Nephron (organoid): ENCODE measurements at regions not wholly inside any gene's neighbourhood (a gene's known extent, or its start where the extent isn't known, plus 50 kb on each side); places are given as distances from the start of the nearest gene placed in this dataset.
A peak's percentile ranks its signal among the peaks of the same experiment; 100 is the strongest.

Experiments used
- H3K27ac Mint-ChIP-seq, 3 experiments: 2 replicates each; pipeline ENCODE4 v1.8.0; 2020; ENCODE audit warnings: mixed read lengths in 3 of 3, mild to moderate bottlenecking in 2 of 3, moderate library complexity in 1 of 3
- H3K27me3 Mint-ChIP-seq: 2 replicates; pipeline ENCODE4 v1.8.0; 2021; ENCODE audit warnings: low read depth, mild to moderate bottlenecking, moderate library complexity, mixed read lengths
- H3K36me3 Mint-ChIP-seq: 2 replicates; pipeline ENCODE4 v1.8.0; 2020; ENCODE audit warnings: low read depth, mixed read lengths
- H3K4me1 Mint-ChIP-seq: 2 replicates; pipeline ENCODE4 v1.8.0; 2020; ENCODE audit warnings: mixed read lengths
- H3K4me3 Mint-ChIP-seq, 3 experiments: 2 replicates each; pipeline ENCODE4 v1.8.0; 2020; ENCODE audit warnings: mild to moderate bottlenecking in 3 of 3, mixed read lengths in 3 of 3, moderate library complexity in 2 of 3
- H3K9me3 Mint-ChIP-seq: 2 replicates; pipeline ENCODE4 v1.8.0; 2020; ENCODE audit warnings: mixed read lengths
- TF ChIP-seq, protein P1 (sequence below), 3 experiments: fragments of 200-600 bp; sonication (generic); IDR thresholded peaks; one replicate each; pipeline ENCODE4 v1.5.0; 2021; ENCODE audit warnings: antibody characterized with exemption in 3 of 3; ENCODE audit not compliant: unreplicated experiment in 3 of 3

DNA sequence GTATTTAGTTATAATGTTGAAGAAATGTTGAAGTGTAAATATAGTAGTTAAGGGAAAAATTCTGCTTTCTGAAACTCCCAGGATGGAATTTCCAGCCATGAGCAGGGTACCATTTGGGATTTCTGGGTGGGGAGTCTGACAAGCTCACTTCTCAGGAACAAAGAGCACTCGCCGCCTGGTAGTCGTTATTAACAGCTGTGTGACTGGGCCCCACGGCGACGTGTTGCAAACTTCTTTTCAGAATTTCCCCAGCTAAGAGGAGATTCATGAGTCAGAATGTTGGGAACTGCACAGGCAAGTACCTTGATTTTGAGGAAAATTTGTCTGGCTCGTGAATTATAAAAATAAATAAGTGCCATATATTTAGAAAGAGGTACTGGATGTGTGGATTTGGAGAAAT, 103.7 kb downstream of the LACC1 start:
- H3K9me3 Mint-ChIP-seq = no peaks in the 10 kb centered on the region
- TF ChIP-seq, protein P1, sequence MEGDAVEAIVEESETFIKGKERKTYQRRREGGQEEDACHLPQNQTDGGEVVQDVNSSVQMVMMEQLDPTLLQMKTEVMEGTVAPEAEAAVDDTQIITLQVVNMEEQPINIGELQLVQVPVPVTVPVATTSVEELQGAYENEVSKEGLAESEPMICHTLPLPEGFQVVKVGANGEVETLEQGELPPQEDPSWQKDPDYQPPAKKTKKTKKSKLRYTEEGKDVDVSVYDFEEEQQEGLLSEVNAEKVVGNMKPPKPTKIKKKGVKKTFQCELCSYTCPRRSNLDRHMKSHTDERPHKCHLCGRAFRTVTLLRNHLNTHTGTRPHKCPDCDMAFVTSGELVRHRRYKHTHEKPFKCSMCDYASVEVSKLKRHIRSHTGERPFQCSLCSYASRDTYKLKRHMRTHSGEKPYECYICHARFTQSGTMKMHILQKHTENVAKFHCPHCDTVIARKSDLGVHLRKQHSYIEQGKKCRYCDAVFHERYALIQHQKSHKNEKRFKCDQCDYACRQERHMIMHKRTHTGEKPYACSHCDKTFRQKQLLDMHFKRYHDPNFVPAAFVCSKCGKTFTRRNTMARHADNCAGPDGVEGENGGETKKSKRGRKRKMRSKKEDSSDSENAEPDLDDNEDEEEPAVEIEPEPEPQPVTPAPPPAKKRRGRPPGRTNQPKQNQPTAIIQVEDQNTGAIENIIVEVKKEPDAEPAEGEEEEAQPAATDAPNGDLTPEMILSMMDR (IDR thresholded peaks at IDR 0.05; ENCODE audit: unreplicated experiment in 3 of 3) = no peak
- H3K36me3 Mint-ChIP-seq = no peaks in the 10 kb centered on the region
- H3K4me3 Mint-ChIP-seq = no peak overlapping the region
- no peak overlapping the region for H3K27ac Mint-ChIP-seq
- peaks cover 19% of the 10 kb centered on the region for H3K4me1 Mint-ChIP-seq
- H3K27me3 Mint-ChIP-seq = no peaks in the 10 kb centered on the region

DNA sequence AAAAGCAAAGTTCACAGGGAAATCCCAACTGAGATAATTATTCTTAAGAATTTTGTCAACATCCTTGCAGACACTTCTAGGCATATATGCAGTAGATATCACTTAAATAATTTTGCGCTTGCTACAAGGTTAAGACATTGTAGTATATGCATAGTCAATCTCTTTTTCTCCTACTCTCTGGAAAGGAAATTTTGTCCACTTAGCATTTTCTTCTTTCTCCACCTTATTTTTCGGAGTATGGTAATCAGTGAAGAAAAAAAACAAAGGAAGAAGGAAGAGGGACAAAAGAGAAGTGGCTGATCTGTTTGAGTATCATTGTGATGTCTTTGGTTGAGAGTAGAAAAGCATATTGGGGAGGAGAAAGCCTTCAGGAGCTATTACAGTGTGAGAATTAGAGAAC, 104.6 kb downstream of the LACC1 start:
- no peaks in the 10 kb centered on the region for H3K36me3 Mint-ChIP-seq
- no peaks in the 10 kb centered on the region for H3K27me3 Mint-ChIP-seq
- peaks cover 19% of the 10 kb centered on the region for H3K4me1 Mint-ChIP-seq
- H3K4me3 Mint-ChIP-seq = no peak overlapping the region
- H3K9me3 Mint-ChIP-seq = no peaks in the 10 kb centered on the region
- TF ChIP-seq, protein P1 (IDR thresholded peaks at IDR 0.05; ENCODE audit: unreplicated experiment in 3 of 3) = no peak
- H3K27ac Mint-ChIP-seq = peak overlapping the region in 1 of 3 experiments; percentile 4

- H3K4me1 Mint-ChIP-seq = peaks cover 23% of the 10 kb centered on the region
- peaks cover 4% of the 10 kb centered on the region for H3K27me3 Mint-ChIP-seq
- no peaks in the 10 kb centered on the region for H3K36me3 Mint-ChIP-seq
- TF ChIP-seq, protein P1 (IDR thresholded peaks at IDR 0.05; ENCODE audit: unreplicated experiment in 3 of 3) = no peak
- no peak overlapping the region for H3K4me3 Mint-ChIP-seq
- no peaks in the 10 kb centered on the region for H3K9me3 Mint-ChIP-seq
- H3K27ac Mint-ChIP-seq = peak overlapping the region in 2 of 3 experiments; percentile 6 to 61
Observed at GRCh38 chr13:43985422-43986072, 105.8 kb downstream of the LACC1 start.

GRCh38 chr13:43986421-43986981, 106.8 kb downstream of the LACC1 start:
- Mint-ChIP-seq H3K27me3 (peaks cover 4% of the 10 kb centered on the region), H3K9me3 (no peaks in the 10 kb centered on the region), H3K36me3 (no peaks in the 10 kb centered on the region), H3K27ac (peak overlapping the region in 2 of 3 experiments; percentile 6 to 17), H3K4me1 (peaks cover 23% of the 10 kb centered on the region), H3K4me3 (no peak overlapping the region)
- TF ChIP-seq, protein P1 (IDR thresholded peaks at IDR 0.05; ENCODE audit: unreplicated experiment in 3 of 3) = no peak

DNA sequence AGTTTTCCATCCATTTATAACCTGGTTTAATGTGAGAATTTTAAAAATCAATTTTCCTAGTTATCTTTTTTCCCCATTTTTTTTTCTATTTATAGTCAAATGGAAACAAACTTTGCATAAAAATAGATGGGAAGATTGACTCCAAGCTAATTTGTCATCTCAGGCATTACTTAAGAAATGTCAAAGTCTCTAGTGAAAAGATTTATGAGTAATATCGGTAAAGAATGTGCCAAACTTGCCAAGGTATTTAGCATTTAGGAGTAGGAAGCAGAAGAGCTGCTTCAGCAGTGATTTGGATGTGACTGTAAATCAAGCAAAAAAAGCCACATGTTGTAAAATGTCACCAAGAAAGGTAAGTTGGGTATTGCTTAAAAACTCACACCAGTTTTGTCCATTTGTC, 108.6 kb downstream of the LACC1 start:
- Mint-ChIP-seq H3K4me1 (peaks cover 23% of the 10 kb centered on the region), H3K27ac (no peak overlapping the region), H3K9me3 (peaks cover 4% of the 10 kb centered on the region), H3K36me3 (no peaks in the 10 kb centered on the region), H3K4me3 (no peak overlapping the region), H3K27me3 (peaks cover 4% of the 10 kb centered on the region)
- TF ChIP-seq, protein P1 (IDR thresholded peaks at IDR 0.05; ENCODE audit: unreplicated experiment in 3 of 3) = no peak

GRCh38 chr13:43990021-43990420, 110.3 kb downstream of the LACC1 start:
- H3K36me3 Mint-ChIP-seq = peaks cover 6% of the 10 kb centered on the region
- H3K27me3 Mint-ChIP-seq = peaks cover 12% of the 10 kb centered on the region
- H3K9me3 Mint-ChIP-seq = peaks cover 14% of the 10 kb centered on the region
- TF ChIP-seq, protein P1 (IDR thresholded peaks at IDR 0.05; ENCODE audit: unreplicated experiment in 3 of 3) = no peak
- peaks cover 18% of the 10 kb centered on the region for H3K4me1 Mint-ChIP-seq
- no peak overlapping the region for H3K27ac Mint-ChIP-seq
- no peak overlapping the region for H3K4me3 Mint-ChIP-seq
